Astrocyte (in vitro differentiated cells and primary cell): ENCODE measurements at regions not wholly inside any gene's neighbourhood (a gene's known extent, or its start where the extent isn't known, plus 50 kb on each side); places are given as distances from the start of the nearest gene placed in this dataset.
"Not testable (repeated sequence)": the region's sequence is repeated elsewhere in the genome, so short reads cannot be mapped to it uniquely, and the experiment has no call there.

Source experiments
- DNase-seq: peaks from one replicate; pipeline ENCODE4 v3.0.0-alpha.2; 2010; ENCODE audit warnings: low read depth
- FAIRE-seq: peaks from 2 replicates; lab custom pipeline; 2011; peaks lifted over from hg19 to GRCh38; lab: Jason Lieb, UNC
- H2AFZ ChIP-seq: 2 replicates; pipeline ENCODE4 v1.6.0; 2012; ENCODE audit warnings: low read depth, low read length, inconsistent platforms
- H3K27ac ChIP-seq: 2 replicates; pipeline ENCODE4 v1.5.1; 2011; ENCODE audit warnings: low read depth, low read length, inconsistent platforms
- H3K27me3 ChIP-seq: 2 replicates; pipeline ENCODE4 v1.6.0; 2011; ENCODE audit warnings: low read length, inconsistent platforms; ENCODE audit not compliant: insufficient read depth
- H3K36me3 ChIP-seq: 2 replicates; pipeline ENCODE4 v1.5.1; 2011; ENCODE audit warnings: low read length, inconsistent platforms; ENCODE audit not compliant: insufficient read depth
- H3K4me1 ChIP-seq: 2 replicates; pipeline ENCODE4 v1.5.1; 2011; ENCODE audit warnings: low read length, inconsistent platforms; ENCODE audit not compliant: insufficient read depth
- H3K4me2 ChIP-seq: 2 replicates; pipeline ENCODE4 v1.6.0; 2012; ENCODE audit warnings: low read length, inconsistent platforms
- H3K4me3 ChIP-seq: 2 replicates; pipeline ENCODE4 v1.5.1; 2011; ENCODE audit warnings: low read depth, mild to moderate bottlenecking, low read length, inconsistent platforms; ENCODE audit not compliant: insufficient read depth
- H3K79me2 ChIP-seq: 2 replicates; pipeline ENCODE4 v1.6.0; 2012; ENCODE audit warnings: mild to moderate bottlenecking, low read length, inconsistent platforms; ENCODE audit not compliant: insufficient read depth
- H3K9ac ChIP-seq: 2 replicates; pipeline ENCODE4 v1.6.0; 2012; ENCODE audit warnings: mild to moderate bottlenecking, low read length, inconsistent platforms
- H3K9me3 ChIP-seq: 2 replicates; pipeline ENCODE4 v1.5.1; 2012; ENCODE audit warnings: low read depth, mild to moderate bottlenecking, low read length, inconsistent platforms; ENCODE audit not compliant: insufficient read depth
- H4K20me1 ChIP-seq: 2 replicates; pipeline ENCODE4 v1.6.0; 2012; ENCODE audit warnings: low read length, inconsistent platforms; ENCODE audit not compliant: insufficient read depth
- H3K27ac Mint-ChIP-seq: one replicate; pipeline ENCODE4 v1.8.0; 2021; ENCODE audit warnings: mild to moderate bottlenecking, mixed read lengths; ENCODE audit not compliant: unreplicated experiment
- H3K27me3 Mint-ChIP-seq: one replicate; pipeline ENCODE4 v1.8.0; 2021; ENCODE audit warnings: low read depth, mixed read lengths; ENCODE audit not compliant: unreplicated experiment
- H3K36me3 Mint-ChIP-seq: one replicate; pipeline ENCODE4 v1.8.0; 2021; ENCODE audit warnings: low read depth, mixed read lengths; ENCODE audit not compliant: unreplicated experiment
- H3K4me1 Mint-ChIP-seq: one replicate; pipeline ENCODE4 v1.8.0; 2021; ENCODE audit warnings: low read depth, mixed read lengths; ENCODE audit not compliant: unreplicated experiment
- H3K4me3 Mint-ChIP-seq: one replicate; pipeline ENCODE4 v1.8.0; 2021; ENCODE audit warnings: mild to moderate bottlenecking, moderate library complexity, mixed read lengths; ENCODE audit not compliant: unreplicated experiment
- H3K9me3 Mint-ChIP-seq: one replicate; pipeline ENCODE4 v1.8.0; 2021; ENCODE audit warnings: mild to moderate bottlenecking, mixed read lengths; ENCODE audit not compliant: unreplicated experiment

DNA sequence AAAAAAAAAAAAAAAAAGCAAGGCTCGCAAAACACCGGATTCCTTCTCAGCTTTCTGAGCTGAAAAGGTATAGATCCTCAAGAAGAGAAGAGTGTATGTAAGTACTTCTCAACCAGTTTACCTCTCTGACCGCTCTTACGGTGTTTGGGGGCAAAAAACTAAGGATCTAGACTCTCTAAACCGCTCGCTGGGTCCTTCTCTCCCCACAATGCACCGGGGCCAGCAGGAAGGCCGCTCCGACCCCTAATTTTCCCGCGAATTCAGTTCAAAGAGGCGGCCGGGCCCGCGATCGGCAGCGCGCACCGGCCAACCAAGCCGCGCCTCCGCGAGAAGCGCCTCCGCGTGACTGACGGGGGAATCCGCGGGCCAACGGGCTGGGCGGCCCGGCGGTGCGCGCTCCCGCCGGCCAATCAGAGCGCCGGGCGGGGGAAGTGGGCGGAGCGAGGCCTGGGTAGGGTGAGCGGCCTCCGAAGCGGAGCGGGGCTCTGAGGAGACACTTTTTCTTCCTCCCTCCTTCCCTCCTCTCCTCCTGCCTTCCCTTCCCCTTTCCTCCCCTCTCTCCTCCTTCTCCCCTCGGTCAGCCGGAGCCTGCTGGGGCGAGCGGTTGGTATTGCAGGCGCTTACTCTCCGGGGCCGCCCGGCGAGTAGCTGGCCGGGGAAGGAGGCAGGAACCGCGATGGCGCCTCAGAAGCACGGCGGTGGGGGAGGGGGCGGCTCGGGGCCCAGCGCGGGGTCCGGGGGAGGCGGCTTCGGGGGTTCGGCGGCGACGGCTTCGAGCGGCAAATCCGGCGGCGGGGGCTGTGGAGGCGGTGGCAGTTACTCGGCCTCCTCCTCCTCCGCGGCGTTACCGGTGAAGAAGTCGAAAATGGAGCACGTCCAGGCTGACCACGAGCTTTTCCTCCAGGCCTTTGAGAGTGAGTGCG is 93.0 kb downstream of the CRLF3 start:
- Histone ChIP-seq H3K9ac (peak overlapping the region; percentile 93), H3K27ac (peak overlapping the region; percentile 90), H3K79me2 (peaks cover 67% of the 10 kb centered on the region), H3K4me3 (peak overlapping the region; percentile 84), H4K20me1 (peaks cover 29% of the 10 kb centered on the region), H2AFZ (peak overlapping the region; percentile 91), H3K4me2 (peak overlapping the region; percentile 83)
- not testable (repeated sequence) for H3K27me3 ChIP-seq, FAIRE-seq, H3K4me1 ChIP-seq, H3K9me3 ChIP-seq, H3K4me1 Mint-ChIP-seq, H3K9me3 Mint-ChIP-seq, H3K27me3 Mint-ChIP-seq, H3K36me3 ChIP-seq
- Mint-ChIP-seq H3K4me3 (peak overlapping the region; percentile 92), H3K36me3 (peaks cover 12% of the 10 kb centered on the region), H3K27ac (peak overlapping the region; percentile 89)
- peak; percentile 51 for DNase-seq

DNA sequence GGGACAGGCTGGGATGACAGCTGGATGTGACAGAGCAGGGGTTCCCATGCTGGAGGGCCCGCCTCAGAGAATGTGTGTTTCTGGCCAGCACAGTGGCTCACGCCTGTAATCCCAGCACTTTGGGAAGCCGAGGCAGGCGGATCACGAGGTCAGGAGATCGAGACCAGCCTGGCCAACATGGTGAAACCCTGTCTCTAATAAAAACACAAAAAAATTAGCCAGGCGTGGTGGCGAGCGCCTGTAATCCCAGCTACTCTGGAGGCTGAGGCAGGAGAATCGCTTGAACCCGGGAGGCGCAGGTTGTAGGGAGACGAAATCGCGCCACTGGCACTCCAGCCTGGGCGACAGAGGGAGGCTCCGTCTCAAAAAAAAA is 93.7 kb downstream of the CRLF3 start:
- H2AFZ ChIP-seq, result peak overlapping the region; percentile 91
- peaks cover 32% of the 10 kb centered on the region for H4K20me1 ChIP-seq
- peak overlapping the region; percentile 73 for H3K9ac ChIP-seq
- not testable (repeated sequence) for FAIRE-seq, H3K9me3 Mint-ChIP-seq, H3K4me1 ChIP-seq, H3K9me3 ChIP-seq, H3K27me3 ChIP-seq, H3K27me3 Mint-ChIP-seq, H3K27ac Mint-ChIP-seq, H3K36me3 ChIP-seq, H3K4me1 Mint-ChIP-seq, DNase-seq
- peak overlapping the region; percentile 52 for H3K4me3 ChIP-seq
- Mint-ChIP-seq H3K36me3 (peaks cover 12% of the 10 kb centered on the region), H3K4me3 (peak overlapping the region; percentile 82)
- peak overlapping the region; percentile 57 for H3K27ac ChIP-seq
- peak overlapping the region; percentile 83 for H3K4me2 ChIP-seq
- H3K79me2 ChIP-seq, result peaks cover 70% of the 10 kb centered on the region

DNA sequence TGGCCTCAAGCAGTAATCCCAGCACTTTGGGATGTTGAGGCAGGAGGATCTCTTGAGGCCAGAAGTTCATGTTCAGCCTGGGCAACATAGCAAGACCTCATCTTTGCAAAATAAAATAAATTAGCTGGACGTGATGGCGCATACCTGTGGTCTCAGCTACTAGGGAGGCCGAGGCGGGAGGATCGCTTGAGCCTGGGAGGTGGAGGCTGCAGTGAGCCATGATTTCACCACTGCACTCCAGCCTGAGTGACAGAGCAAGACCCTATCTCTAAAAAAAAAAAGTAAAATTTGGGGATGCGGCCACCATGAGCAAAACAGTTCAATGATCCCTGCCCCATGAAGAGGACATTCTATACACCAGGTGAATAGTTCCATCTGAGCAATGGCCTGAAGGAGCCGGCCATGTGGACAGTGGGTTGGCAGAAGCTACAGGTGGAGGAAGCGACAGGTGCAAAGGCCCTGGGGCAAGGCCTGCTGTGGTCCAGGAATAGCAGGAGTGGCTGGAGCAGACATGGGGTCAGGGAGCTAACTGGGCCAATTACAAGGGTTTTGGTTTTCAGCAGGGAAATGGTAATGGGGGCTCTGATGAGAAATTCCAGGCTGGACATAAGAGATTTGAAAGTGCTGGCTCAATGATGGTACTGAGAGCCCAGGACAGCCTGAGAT is 94.2 kb downstream of the CRLF3 start:
- H3K4me3 Mint-ChIP-seq, result peak overlapping the region; percentile 82
- not testable (repeated sequence) for H3K36me3 ChIP-seq, H3K4me3 ChIP-seq, H3K9ac ChIP-seq, H3K27ac Mint-ChIP-seq, H3K27me3 ChIP-seq, H3K4me1 Mint-ChIP-seq, H3K9me3 Mint-ChIP-seq, H3K27me3 Mint-ChIP-seq, H3K9me3 ChIP-seq, H3K27ac ChIP-seq, DNase-seq, H3K4me2 ChIP-seq, H3K36me3 Mint-ChIP-seq, H2AFZ ChIP-seq, H3K4me1 ChIP-seq, FAIRE-seq
- Histone ChIP-seq H3K79me2 (peaks cover 69% of the 10 kb centered on the region), H4K20me1 (peaks cover 36% of the 10 kb centered on the region)

DNA sequence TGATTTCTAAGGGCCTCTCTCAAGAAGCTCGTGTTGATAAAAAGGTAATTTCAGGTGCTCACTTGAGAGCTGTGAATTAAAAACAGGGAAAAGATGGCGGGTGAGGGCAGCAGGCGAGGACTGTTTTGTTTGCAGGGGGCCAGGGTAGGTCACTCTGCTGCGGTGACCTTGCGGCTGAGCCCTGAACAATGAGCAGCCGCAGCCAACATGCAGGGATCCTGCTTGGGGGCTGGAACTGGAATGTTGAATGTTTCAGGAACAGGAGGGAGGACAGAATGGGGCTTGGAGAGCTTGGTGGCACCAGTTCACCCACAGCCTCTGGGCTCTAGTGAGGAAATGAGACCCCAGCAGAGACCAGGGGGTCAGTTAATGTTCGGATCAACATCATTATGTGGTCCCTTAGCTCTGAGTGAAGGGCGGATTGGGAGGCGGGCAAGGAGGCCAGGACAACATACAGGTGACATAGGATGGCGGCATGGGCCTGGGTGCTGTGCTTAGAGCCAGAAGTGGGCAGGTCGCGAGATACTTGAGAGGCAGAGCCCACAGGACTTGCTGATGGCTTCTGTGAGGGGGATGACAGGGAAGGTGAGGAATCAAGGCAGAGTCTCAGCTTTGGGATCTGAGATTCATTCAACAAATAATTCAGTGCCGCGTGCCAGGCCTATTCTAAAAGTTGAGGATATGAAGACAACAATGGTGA is 94.9 kb downstream of the CRLF3 start:
- H3K4me3 Mint-ChIP-seq, result peak overlapping the region; percentile 20

DNA sequence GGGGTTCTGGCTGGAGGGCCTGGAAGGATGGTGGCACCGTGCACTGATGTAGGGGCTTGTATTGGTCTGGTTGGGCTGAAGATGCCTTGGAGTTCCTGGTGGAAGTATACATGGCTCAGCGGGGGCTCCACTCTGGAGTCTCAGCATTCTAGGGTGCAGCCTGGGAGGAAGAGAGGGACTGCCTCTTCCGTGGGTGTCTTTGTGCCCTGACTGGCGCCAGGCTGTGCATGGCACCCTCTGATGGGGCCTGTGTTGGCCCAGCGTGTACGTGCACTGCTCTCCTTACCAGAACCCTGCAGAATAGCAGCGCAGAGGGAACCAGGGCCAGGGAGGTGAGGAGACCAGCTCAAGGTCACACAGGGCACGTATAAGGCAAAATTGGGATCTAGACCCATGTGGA is 97.0 kb downstream of the CRLF3 start:
- not testable (repeated sequence) for H3K9ac ChIP-seq, H3K27me3 Mint-ChIP-seq, H3K27me3 ChIP-seq, H3K4me1 ChIP-seq, H3K4me1 Mint-ChIP-seq, DNase-seq, H3K9me3 ChIP-seq, H3K36me3 Mint-ChIP-seq, H3K27ac ChIP-seq, H3K36me3 ChIP-seq, H3K4me2 ChIP-seq, H3K4me3 Mint-ChIP-seq, FAIRE-seq, H3K4me3 ChIP-seq, H2AFZ ChIP-seq, H3K27ac Mint-ChIP-seq, H3K9me3 Mint-ChIP-seq
- peaks cover 46% of the 10 kb centered on the region for H3K79me2 ChIP-seq
- H4K20me1 ChIP-seq, result peaks cover 25% of the 10 kb centered on the region

More for the DNA sequence above, 94.9 kb downstream of the CRLF3 start:
- not testable (repeated sequence) for DNase-seq, H3K27me3 ChIP-seq, H3K27ac ChIP-seq, H3K9ac ChIP-seq, H3K9me3 Mint-ChIP-seq, H3K36me3 Mint-ChIP-seq, H3K4me1 Mint-ChIP-seq, H3K36me3 ChIP-seq, H2AFZ ChIP-seq, H3K4me3 ChIP-seq, H3K4me2 ChIP-seq, H3K27me3 Mint-ChIP-seq, H3K9me3 ChIP-seq, FAIRE-seq, H3K4me1 ChIP-seq
- H3K79me2 ChIP-seq, result peaks cover 65% of the 10 kb centered on the region
- peak overlapping the region; percentile 53 for H3K27ac Mint-ChIP-seq
- H4K20me1 ChIP-seq, result peaks cover 38% of the 10 kb centered on the region
